Choroid plexus epithelial cell (primary cell): ENCODE measurements at regions not wholly inside any gene's neighbourhood (a gene's known extent, or its start where the extent isn't known, plus 50 kb on each side); places are given as distances from the start of the nearest gene placed in this dataset.
"Not testable (repeated sequence)": the region's sequence is repeated elsewhere in the genome, so short reads cannot be mapped to it uniquely, and the experiment has no call there.

Experiments
- DNase-seq: peaks from one replicate; pipeline ENCODE4 v3.0.0-alpha.2; 2010; ENCODE audit warnings: low read depth
- H3K4me3 ChIP-seq: 2 replicates; pipeline ENCODE4 v1.5.1; 2011; ENCODE audit warnings: low read depth, mild to moderate bottlenecking, control low read depth, low read length, moderate library complexity
- CTCF ChIP-seq: conservative IDR thresholded peaks from 2 replicates; pipeline ENCODE4 v1.5.1; 2011; ENCODE audit warnings: low read depth, mild to moderate bottlenecking, control low read depth, inconsistent platforms, low read length, moderate library complexity

DNA sequence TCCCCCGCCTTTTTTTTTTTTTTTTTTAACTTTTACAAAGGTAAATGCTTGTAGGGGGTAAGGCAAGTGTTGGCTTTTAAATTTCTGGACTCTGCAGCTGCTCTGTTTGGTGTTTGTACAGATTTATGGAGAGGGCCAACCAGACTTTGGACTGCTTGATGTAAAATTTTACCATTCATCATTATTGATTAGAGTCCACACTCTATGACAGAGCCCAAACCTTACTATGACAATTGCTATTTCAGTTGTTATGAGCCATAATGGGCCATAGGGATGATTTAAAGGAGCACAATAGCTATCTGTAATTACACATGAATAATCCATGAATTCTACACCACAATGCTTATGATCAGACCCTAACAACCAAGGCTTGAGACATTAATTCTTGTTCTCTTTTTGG is 867.2 kb downstream of the NR2F1-AS1 start:
- DNase-seq, result no peak
- H3K4me3 ChIP-seq, result no peak overlapping the region
- no peak for TF ChIP-seq CTCF

DNA sequence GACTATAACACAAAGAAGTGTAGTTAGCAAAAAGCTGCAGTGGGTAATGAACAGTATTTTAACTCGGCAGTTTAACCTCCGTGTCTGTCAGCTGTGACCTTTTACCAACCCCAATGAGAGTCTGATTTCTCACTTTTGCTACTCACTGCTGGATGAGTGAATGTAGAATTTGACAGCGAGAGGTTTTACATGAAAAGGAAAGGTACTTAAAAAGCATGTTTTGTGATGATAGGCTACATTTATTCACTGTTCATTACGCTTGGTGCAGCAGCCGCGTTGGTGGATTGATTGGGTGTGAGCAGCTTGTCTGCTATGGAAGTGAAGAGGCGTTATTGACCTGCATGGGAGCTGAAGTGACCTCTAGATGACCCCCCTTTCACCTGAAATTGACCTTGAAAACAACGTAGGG is 867.7 kb downstream of the NR2F1-AS1 start:
- no peak for TF ChIP-seq CTCF
- H3K4me3 ChIP-seq, result no peak overlapping the region
- no peak for DNase-seq

DNA sequence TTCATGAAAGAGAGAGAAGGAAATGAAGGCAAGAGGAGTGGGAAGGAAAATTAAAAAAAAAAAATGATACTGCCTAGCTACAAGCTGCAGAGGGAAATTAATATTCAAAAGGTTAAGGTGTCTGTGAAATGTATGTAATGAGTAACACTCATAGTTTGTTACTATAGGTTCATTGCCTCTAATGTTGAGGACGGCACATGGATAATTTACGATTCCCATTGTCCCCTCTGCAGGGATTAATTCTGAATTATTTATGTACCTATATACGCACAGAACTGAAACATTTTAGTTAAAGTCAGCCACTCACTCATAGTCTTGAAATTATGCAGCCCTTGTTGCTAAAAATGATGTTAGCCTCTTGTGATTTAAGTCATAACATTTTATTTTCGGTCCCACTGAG is 869.1 kb downstream of the NR2F1-AS1 start:
- TF ChIP-seq CTCF, result no peak
- DNase-seq, result no peak

DNA sequence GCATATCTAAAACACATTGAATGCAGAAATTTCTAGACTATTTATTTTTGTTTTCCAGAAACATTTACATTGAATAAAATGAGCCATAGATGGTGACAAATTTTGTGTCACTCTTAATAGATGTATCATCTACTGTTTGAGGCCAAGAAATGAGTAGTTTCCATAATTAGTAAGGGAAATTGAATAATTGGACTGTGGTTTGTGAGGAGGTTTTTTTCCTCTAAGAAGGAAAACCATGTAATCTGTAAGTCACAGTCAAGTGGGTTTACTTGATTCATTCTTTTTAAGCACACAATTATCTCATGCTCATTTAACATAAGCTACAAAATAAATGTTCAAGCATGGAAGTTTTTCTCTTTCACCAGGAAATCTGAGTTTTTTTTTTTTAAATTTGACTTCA is 876.4 kb downstream of the NR2F1-AS1 start:
- H3K4me3 ChIP-seq, result no peak overlapping the region
- DNase-seq, result no peak
- TF ChIP-seq CTCF, result no peak

More for the DNA sequence above, 869.1 kb downstream of the NR2F1-AS1 start:
- no peak overlapping the region for H3K4me3 ChIP-seq

- no peak for TF ChIP-seq CTCF
- peak; percentile 30 for DNase-seq
- no peak overlapping the region for H3K4me3 ChIP-seq
These were observed 877.0 kb downstream of the NR2F1-AS1 start for GRCh38 chr5:92703976-92704375.

GRCh38 chr5:92695123-92696003 is 885.7 kb downstream of the NR2F1-AS1 start:
- TF ChIP-seq CTCF, result no peak

GRCh38 chr5:92694067-92694466 is 887.0 kb downstream of the NR2F1-AS1 start:
- TF ChIP-seq CTCF, result no peak
- DNase-seq, result peak; percentile 33
- H3K4me3 ChIP-seq, result no peak overlapping the region

More at GRCh38 chr5:92695123-92696003, 885.7 kb downstream of the NR2F1-AS1 start:
- H3K4me3 ChIP-seq, result no peak overlapping the region
- DNase-seq, result no peak

- DNase-seq, H3K4me3 ChIP-seq: not testable (repeated sequence)
These were observed 889.1 kb downstream of the NR2F1-AS1 start for GRCh38 chr5:92691955-92692354.
